Thyroid gland (tissue), 4 donors: ENCODE measurements at regions not wholly inside any gene's neighbourhood (a gene's known extent, or its start where the extent isn't known, plus 50 kb on each side); places are given as distances from the start of the nearest gene placed in this dataset.

ENCODE experiments used
- CTCF ChIP-seq, 6 experiments: fragments of 200-600 bp in 3 of 6; fragments of 450-650 bp in 3 of 6; sonication (generic) in 3 of 6; IDR thresholded peaks; one replicate each; pipeline ENCODE4 v1.5.1; 2016 to 2019; ENCODE audit warnings: antibody characterized with exemption in 6 of 6, mild to moderate bottlenecking in 2 of 6, inconsistent platforms in 1 of 6, moderate library complexity in 1 of 6
- POLR2A ChIP-seq, 2 donors: fragments of 450-650 bp; IDR thresholded peaks; one replicate each; pipeline ENCODE4 v1.6.1; 2017; ENCODE audit warnings: antibody characterized with exemption in 2 of 2, mild to moderate bottlenecking in 2 of 2, moderate library complexity in 1 of 2

- no peak for TF ChIP-seq CTCF (IDR thresholded peaks at IDR 0.05)
- TF ChIP-seq POLR2A (IDR thresholded peaks at IDR 0.05): no peak
These were observed 88.9 kb upstream of the CBLN4 start for GRCh38 chr20:56094228-56094627.
